Testis (tissue), 2 donors: ENCODE measurements at regions not wholly inside any gene's neighbourhood (a gene's known extent, or its start where the extent isn't known, plus 50 kb on each side); places are given as distances from the start of the nearest gene placed in this dataset.
"Not testable (repeated sequence)": the region's sequence is repeated elsewhere in the genome, so short reads cannot be mapped to it uniquely, and the experiment has no call there.

Experiments used
- DNase-seq: peaks from one replicate; pipeline ENCODE4 v3.0.0-alpha.2; 2019
- H3K27ac ChIP-seq, 2 donors: fragments of 200-600 bp; sonication (generic); one replicate each; pipeline ENCODE4 v1.5.1; 2019
- H3K27me3 ChIP-seq: fragments of 200-600 bp; sonication (generic); one replicate; pipeline ENCODE4 v1.5.1; 2019
- H3K36me3 ChIP-seq: fragments of 200-600 bp; sonication (generic); one replicate; pipeline ENCODE4 v1.5.1; 2017; ENCODE audit warnings: low read depth; ENCODE audit errors: missing control alignments
- H3K4me1 ChIP-seq: fragments of 200-600 bp; sonication (generic); one replicate; pipeline ENCODE4 v1.5.1; 2019
- H3K4me3 ChIP-seq, 2 donors: fragments of 200-600 bp; sonication (generic); one replicate each; pipeline ENCODE4 v1.5.1; 2017 to 2019
- H3K9me3 ChIP-seq: fragments of 200-600 bp; sonication (generic); one replicate; pipeline ENCODE4 v1.5.1; 2017
- CTCF ChIP-seq, 3 experiments: fragments of 450-650 bp in 2 of 3; fragments of 200-600 bp in 1 of 3; sonication (generic) in 1 of 3; IDR thresholded peaks; one replicate each; pipeline ENCODE4 v1.5.1; 2016 to 2019; ENCODE audit warnings: antibody characterized with exemption in 3 of 3, mild to moderate bottlenecking in 2 of 3, moderate library complexity in 1 of 3
- WGBS, 2 donors: methylation state at CpG; one replicate each; pipeline ENCODE4 v1.1.5; 2018; 5-methylcytosine and 5-hydroxymethylcytosine counted together
- intact Hi-C: fragments of 100-400 bp; cut with DNase I; formaldehyde crosslinking; loops from one replicate; pipeline ENCODE4 v1.15.1; 2023; ENCODE audit warnings: low total_unique reads

GRCh38 chr11:49372137-49372536, 163.7 kb upstream of the FOLH1 start:
- H3K27me3 ChIP-seq, H3K9me3 ChIP-seq, intact Hi-C loops: not testable (repeated sequence)

GRCh38 chr11:49368556-49368955, 160.2 kb upstream of the FOLH1 start:
- H3K27me3 ChIP-seq, H3K27ac ChIP-seq, H3K9me3 ChIP-seq, H3K36me3 ChIP-seq, intact Hi-C loops, DNase-seq, H3K4me3 ChIP-seq, H3K4me1 ChIP-seq: not testable (repeated sequence)
- 58 to 76% methylated on average over 2 of the region's 2 CpGs for WGBS, 2 donors

More at GRCh38 chr11:49372137-49372536, 163.7 kb upstream of the FOLH1 start:
- H3K4me1 ChIP-seq, DNase-seq, H3K36me3 ChIP-seq, H3K4me3 ChIP-seq, H3K27ac ChIP-seq: not testable (repeated sequence)
- peak in 1 of 3 experiments; percentile 21 for TF ChIP-seq CTCF (IDR thresholded peaks at IDR 0.05)

GRCh38 chr11:49365375-49365774, 157.0 kb upstream of the FOLH1 start:
- H3K27me3 ChIP-seq, H3K9me3 ChIP-seq, DNase-seq, H3K36me3 ChIP-seq, intact Hi-C loops, H3K4me1 ChIP-seq, H3K4me3 ChIP-seq, H3K27ac ChIP-seq: not testable (repeated sequence)

- DNase-seq, H3K27ac ChIP-seq, intact Hi-C loops, H3K27me3 ChIP-seq, H3K36me3 ChIP-seq, H3K4me3 ChIP-seq, H3K9me3 ChIP-seq, H3K4me1 ChIP-seq: not testable (repeated sequence)
- 78 to 83% methylated on average over 2 of the region's 2 CpGs for WGBS, 2 donors
Measured at GRCh38 chr11:49362994-49363393, 154.6 kb upstream of the FOLH1 start.

- H3K4me1 ChIP-seq, intact Hi-C loops, DNase-seq, H3K27ac ChIP-seq, H3K9me3 ChIP-seq, H3K27me3 ChIP-seq, H3K36me3 ChIP-seq, H3K4me3 ChIP-seq: not testable (repeated sequence)
Measured at GRCh38 chr11:49354536-49354935, 146.1 kb upstream of the FOLH1 start.

- H3K27ac ChIP-seq, H3K4me3 ChIP-seq, intact Hi-C loops, H3K4me1 ChIP-seq, H3K27me3 ChIP-seq, H3K36me3 ChIP-seq, DNase-seq, H3K9me3 ChIP-seq: not testable (repeated sequence)
- 80 to 93% methylated on average over 3 of the region's 3 CpGs for WGBS, 2 donors
Measured at GRCh38 chr11:49352868-49353267, 144.5 kb upstream of the FOLH1 start.

- H3K4me3 ChIP-seq, H3K4me1 ChIP-seq, intact Hi-C loops: not testable (repeated sequence)
Measured at GRCh38 chr11:49346627-49347026, 138.2 kb upstream of the FOLH1 start.

GRCh38 chr11:49328485-49329186, 120.2 kb upstream of the FOLH1 start:
- WGBS, 2 donors, result 56 to 64% methylated on average over 5 of the region's 5 CpGs
- H3K9me3 ChIP-seq, H3K36me3 ChIP-seq, H3K27me3 ChIP-seq, H3K4me3 ChIP-seq, DNase-seq, intact Hi-C loops, H3K27ac ChIP-seq, H3K4me1 ChIP-seq: not testable (repeated sequence)

More at GRCh38 chr11:49346627-49347026, 138.2 kb upstream of the FOLH1 start:
- not testable (repeated sequence) for H3K27me3 ChIP-seq, H3K36me3 ChIP-seq, H3K9me3 ChIP-seq, DNase-seq, H3K27ac ChIP-seq

- H3K9me3 ChIP-seq, H3K27me3 ChIP-seq, DNase-seq, H3K4me1 ChIP-seq, H3K4me3 ChIP-seq, intact Hi-C loops, H3K36me3 ChIP-seq, H3K27ac ChIP-seq: not testable (repeated sequence)
Measured at GRCh38 chr11:49327766-49328165, 119.4 kb upstream of the FOLH1 start.

- H3K27ac ChIP-seq, result not testable (repeated sequence)
Measured at GRCh38 chr11:49326651-49327050, 118.2 kb upstream of the FOLH1 start.

More at GRCh38 chr11:49326651-49327050, 118.2 kb upstream of the FOLH1 start:
- 59 to 65% methylated on average over 3 of the region's 3 CpGs for WGBS, 2 donors
- H3K4me1 ChIP-seq, H3K27me3 ChIP-seq, H3K9me3 ChIP-seq, intact Hi-C loops, H3K4me3 ChIP-seq, H3K36me3 ChIP-seq, DNase-seq: not testable (repeated sequence)
